ENCODE measurements at regions not wholly inside any gene's neighbourhood (a gene's known extent, or its start where the extent isn't known, plus 50 kb on each side); places are given as distances from the start of the nearest gene placed in this dataset.

DNA sequence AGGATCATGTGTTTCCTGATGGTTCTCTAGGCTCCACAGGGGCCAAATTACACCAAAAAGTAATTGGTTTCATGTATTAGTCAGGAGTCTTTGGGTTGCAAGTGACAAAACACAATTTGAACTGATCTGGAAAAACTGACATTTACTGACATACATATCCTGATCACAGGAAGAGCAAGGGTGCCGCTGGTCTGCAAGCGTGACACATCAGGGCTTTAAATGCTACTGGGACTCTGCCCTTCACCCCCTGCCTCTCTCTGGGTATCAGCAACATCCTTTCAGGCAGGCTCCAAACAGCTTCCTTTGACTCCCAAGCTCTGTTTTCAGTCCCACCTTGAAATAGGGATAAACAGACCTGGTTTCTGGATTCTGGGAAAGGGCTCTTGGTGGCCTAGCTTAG is 197.5 kb downstream of the PALM2AKAP2 start:
- TF ChIP-seq POLR2A (IDR thresholded peaks at IDR 0.05; ENCODE audit: low read length) (no peak), GATA1 (IDR thresholded peaks at IDR 0.05; ENCODE audit: low read depth, low read length) (no peak)
